GM12878 (cell line): ENCODE measurements at regions not wholly inside any gene's neighbourhood (a gene's known extent, or its start where the extent isn't known, plus 50 kb on each side); places are given as distances from the start of the nearest gene placed in this dataset.

ENCODE experiments used
- ATF7 ChIP-seq: fragments of 450-650 bp; IDR thresholded peaks from 2 replicates; pipeline ENCODE4 v1.6.1; 2016; ENCODE audit warnings: low read depth, mild to moderate bottlenecking
- CHD2 ChIP-seq: IDR thresholded peaks from 2 replicates; pipeline ENCODE4 v1.6.1; 2011; ENCODE audit warnings: low read depth, low read length, improper control_type of control experiment, borderline replicate concordance
- EGR1 ChIP-seq, 2 experiments: IDR thresholded peaks; 1 replicate in 1 of 2; 2 replicates in 1 of 2; pipeline ENCODE4 v1.6.1; 2011 to 2012; ENCODE audit warnings: low read depth in 2 of 2, low read length in 2 of 2, borderline replicate concordance in 1 of 2, mild to moderate bottlenecking in 1 of 2, moderate library complexity in 1 of 2
- LARP7 ChIP-seq: fragments of 450-650 bp; IDR thresholded peaks from 2 replicates; pipeline ENCODE4 v1.6.1; 2017; ENCODE audit warnings: mild to moderate bottlenecking
- TBL1XR1 ChIP-seq: IDR thresholded peaks from 2 replicates; pipeline ENCODE4 v1.6.1; 2012; ENCODE audit warnings: low read depth, low read length, improper control_type of control experiment
- WRNIP1 ChIP-seq: IDR thresholded peaks from 2 replicates; pipeline ENCODE4 v1.6.1; 2011; ENCODE audit warnings: low read depth, low read length, improper control_type of control experiment, borderline replicate concordance
- ZSCAN29 ChIP-seq: fragments of 450-650 bp; IDR thresholded peaks from 2 replicates; pipeline ENCODE4 v1.6.1; 2017; ENCODE audit warnings: mild to moderate bottlenecking, moderate library complexity
- TF ChIP-seq, protein P1 (sequence below): fragments of 450-650 bp; IDR thresholded peaks from 2 replicates; pipeline ENCODE4 v1.6.1; 2017; ENCODE audit warnings: mild to moderate bottlenecking, moderate library complexity
- TF ChIP-seq, protein P2 (sequence below): IDR thresholded peaks from 2 replicates; pipeline ENCODE4 v1.6.1; 2011; ENCODE audit warnings: mild to moderate bottlenecking, low read depth, low read length, moderate library complexity; ENCODE audit not compliant: insufficient replicate concordance
- TF ChIP-seq, protein P3 (sequence below): fragments of 150-350 bp; IDR thresholded peaks from 2 replicates; pipeline ENCODE4 v1.6.1; 2014; ENCODE audit warnings: mild to moderate bottlenecking, low read depth, low read length

DNA sequence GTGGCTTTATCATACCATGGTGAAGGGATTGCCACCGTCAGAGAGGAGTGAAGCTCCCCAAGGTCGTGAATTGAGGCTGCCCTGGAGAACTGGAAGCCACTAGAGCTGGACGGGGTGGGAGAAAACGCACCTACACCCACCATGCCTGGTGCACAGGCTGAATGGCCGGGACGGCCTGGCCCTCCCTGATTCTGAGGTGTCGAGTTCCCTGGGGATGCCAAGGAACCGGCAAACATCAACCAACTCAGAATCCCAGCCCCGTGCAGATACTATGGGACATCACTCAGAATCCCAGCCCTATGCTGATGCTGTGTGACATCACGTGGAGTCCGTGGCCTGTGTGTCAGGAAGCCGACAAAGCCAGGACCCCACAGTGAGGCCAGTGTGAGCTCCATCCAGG lies 650.0 kb downstream of the BRD1 start (continued):
- TF ChIP-seq, protein P1, sequence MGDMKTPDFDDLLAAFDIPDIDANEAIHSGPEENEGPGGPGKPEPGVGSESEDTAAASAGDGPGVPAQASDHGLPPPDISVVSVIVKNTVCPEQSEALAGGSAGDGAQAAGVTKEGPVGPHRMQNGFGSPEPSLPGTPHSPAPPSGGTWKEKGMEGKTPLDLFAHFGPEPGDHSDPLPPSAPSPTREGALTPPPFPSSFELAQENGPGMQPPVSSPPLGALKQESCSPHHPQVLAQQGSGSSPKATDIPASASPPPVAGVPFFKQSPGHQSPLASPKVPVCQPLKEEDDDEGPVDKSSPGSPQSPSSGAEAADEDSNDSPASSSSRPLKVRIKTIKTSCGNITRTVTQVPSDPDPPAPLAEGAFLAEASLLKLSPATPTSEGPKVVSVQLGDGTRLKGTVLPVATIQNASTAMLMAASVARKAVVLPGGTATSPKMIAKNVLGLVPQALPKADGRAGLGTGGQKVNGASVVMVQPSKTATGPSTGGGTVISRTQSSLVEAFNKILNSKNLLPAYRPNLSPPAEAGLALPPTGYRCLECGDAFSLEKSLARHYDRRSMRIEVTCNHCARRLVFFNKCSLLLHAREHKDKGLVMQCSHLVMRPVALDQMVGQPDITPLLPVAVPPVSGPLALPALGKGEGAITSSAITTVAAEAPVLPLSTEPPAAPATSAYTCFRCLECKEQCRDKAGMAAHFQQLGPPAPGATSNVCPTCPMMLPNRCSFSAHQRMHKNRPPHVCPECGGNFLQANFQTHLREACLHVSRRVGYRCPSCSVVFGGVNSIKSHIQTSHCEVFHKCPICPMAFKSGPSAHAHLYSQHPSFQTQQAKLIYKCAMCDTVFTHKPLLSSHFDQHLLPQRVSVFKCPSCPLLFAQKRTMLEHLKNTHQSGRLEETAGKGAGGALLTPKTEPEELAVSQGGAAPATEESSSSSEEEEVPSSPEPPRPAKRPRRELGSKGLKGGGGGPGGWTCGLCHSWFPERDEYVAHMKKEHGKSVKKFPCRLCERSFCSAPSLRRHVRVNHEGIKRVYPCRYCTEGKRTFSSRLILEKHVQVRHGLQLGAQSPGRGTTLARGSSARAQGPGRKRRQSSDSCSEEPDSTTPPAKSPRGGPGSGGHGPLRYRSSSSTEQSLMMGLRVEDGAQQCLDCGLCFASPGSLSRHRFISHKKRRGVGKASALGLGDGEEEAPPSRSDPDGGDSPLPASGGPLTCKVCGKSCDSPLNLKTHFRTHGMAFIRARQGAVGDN = no peak
- TF ChIP-seq, protein P2, sequence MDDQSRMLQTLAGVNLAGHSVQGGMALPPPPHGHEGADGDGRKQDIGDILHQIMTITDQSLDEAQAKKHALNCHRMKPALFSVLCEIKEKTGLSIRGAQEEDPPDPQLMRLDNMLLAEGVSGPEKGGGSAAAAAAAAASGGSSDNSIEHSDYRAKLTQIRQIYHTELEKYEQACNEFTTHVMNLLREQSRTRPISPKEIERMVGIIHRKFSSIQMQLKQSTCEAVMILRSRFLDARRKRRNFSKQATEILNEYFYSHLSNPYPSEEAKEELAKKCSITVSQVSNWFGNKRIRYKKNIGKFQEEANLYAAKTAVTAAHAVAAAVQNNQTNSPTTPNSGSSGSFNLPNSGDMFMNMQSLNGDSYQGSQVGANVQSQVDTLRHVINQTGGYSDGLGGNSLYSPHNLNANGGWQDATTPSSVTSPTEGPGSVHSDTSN = no peak
- TF ChIP-seq EGR1 (IDR thresholded peaks at IDR 0.05; ENCODE audit: borderline replicate concordance in 1 of 2, low read depth in 2 of 2, low read length in 2 of 2) (no peak), ZSCAN29 (no peak), CHD2 (no peak), WRNIP1 (no peak), TBL1XR1 (no peak), LARP7 (no peak), ATF7 (no peak)
- TF ChIP-seq, protein P3, sequence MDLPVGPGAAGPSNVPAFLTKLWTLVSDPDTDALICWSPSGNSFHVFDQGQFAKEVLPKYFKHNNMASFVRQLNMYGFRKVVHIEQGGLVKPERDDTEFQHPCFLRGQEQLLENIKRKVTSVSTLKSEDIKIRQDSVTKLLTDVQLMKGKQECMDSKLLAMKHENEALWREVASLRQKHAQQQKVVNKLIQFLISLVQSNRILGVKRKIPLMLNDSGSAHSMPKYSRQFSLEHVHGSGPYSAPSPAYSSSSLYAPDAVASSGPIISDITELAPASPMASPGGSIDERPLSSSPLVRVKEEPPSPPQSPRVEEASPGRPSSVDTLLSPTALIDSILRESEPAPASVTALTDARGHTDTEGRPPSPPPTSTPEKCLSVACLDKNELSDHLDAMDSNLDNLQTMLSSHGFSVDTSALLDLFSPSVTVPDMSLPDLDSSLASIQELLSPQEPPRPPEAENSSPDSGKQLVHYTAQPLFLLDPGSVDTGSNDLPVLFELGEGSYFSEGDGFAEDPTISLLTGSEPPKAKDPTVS = no peak
- TF ChIP-seq, all 136 proteins: peak for 0
